ENCODE measurements at regions not wholly inside any gene's neighbourhood (a gene's known extent, or its start where the extent isn't known, plus 50 kb on each side); places are given as distances from the start of the nearest gene placed in this dataset.

DNA sequence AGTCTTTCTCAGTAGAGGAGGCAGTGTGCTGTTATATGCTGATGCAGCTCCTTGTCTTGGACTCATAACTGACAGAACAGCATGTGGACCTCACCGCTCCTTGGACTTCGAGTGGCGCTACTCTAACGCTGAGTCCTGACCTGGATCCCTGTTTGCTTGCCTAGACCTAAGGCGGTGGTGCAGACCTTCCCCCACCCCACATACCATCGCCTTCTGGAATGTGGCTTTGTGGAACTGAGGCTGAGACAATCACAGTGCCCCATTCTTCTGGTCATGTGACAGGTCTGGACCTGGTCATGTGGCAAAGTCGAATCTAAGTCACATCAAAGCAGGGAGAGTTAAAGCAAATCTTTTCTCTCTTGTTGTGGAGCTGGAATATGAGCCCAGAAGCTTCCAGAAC lies 190.7 kb upstream of the MKI67 start:
- no peak for DNase-seq (ENCODE audit: extremely low read depth in 1 of 4, low spot score in 3 of 4)
- intact Hi-C loops (cut with micrococcal nuclease) (no loop called here), in situ Hi-C loops (cut with MboI) (no loop called here)
- no peak overlapping the region for H3K9ac ChIP-seq (ENCODE audit: insufficient read depth in 1 of 2, low read depth in 2 of 2, low read length in 2 of 2)
- H3K9me3 ChIP-seq (replicated peaks; ENCODE audit: control insufficient read depth, insufficient read depth, low read depth, low read length): no peaks in the 10 kb centered on the region
- no peak overlapping the region for H3K4me3 ChIP-seq
- 0% methylated on average over 7 of the region's 7 CpGs for WGBS (ENCODE audit: insufficient coverage, low coverage, missing lambda C conversion rate)
- TF ChIP-seq LARP7 (IDR thresholded peaks at IDR 0.05) (no peak), YBX1 (IDR thresholded peaks at IDR 0.05) (no peak), ZNF699 (CRISPR knock-in tag; IDR thresholded peaks at IDR 0.05; ENCODE audit: insufficient replicate concordance) (no peak), GABPB2 (CRISPR knock-in tag; conservative IDR thresholded peaks at IDR 0.05) (no peak), ARID2 (IDR thresholded peaks at IDR 0.05) (no peak), HDAC3 (IDR thresholded peaks at IDR 0.05; ENCODE audit: borderline replicate concordance, partially characterized antibody) (no peak), KLF10 (CRISPR knock-in tag; IDR thresholded peaks at IDR 0.05) (no peak), ZNF384 (IDR thresholded peaks at IDR 0.05; ENCODE audit: low read depth, low read length) (no peak), CHD2 (IDR thresholded peaks at IDR 0.05; ENCODE audit: low read depth, low read length) (no peak), ZKSCAN1 (IDR thresholded peaks at IDR 0.05; ENCODE audit: low read depth, low read length) (no peak), SMARCA5 (IDR thresholded peaks at IDR 0.05) (no peak)
- H3K4me1 ChIP-seq (replicated peaks in 1 of 2; ENCODE audit: control insufficient read depth in 2 of 2, insufficient read depth in 2 of 2, low read length in 2 of 2): no peaks in the 10 kb centered on the region
- no peak for FAIRE-seq
- no peaks in the 10 kb centered on the region for H3K36me3 ChIP-seq (ENCODE audit: control insufficient read depth, insufficient read depth, low read length)
- H3K27ac ChIP-seq (ENCODE audit: extremely low read depth, low read depth, low read length): no peak overlapping the region
- no peaks in the 10 kb centered on the region for H3K9me1 ChIP-seq (ENCODE audit: control insufficient read depth, insufficient read depth, low read length)
- no peaks in the 10 kb centered on the region for H3K79me2 ChIP-seq (ENCODE audit: control insufficient read depth, insufficient read depth, low read length)
- no peaks in the 10 kb centered on the region for H4K20me1 ChIP-seq (replicated peaks; ENCODE audit: control insufficient read depth, insufficient read depth, low read length)
- ChIA-PET POLR2A (no interaction called here), CTCF (ENCODE audit: low intra/inter-chr PET ratio) (no interaction called here)
- no peak overlapping the region for H2AFZ ChIP-seq (ENCODE audit: low read depth, low read length)
- peaks cover 0 to 14% of the 10 kb centered on the region in 2 experiments; a peak in 3 of 5 replicates for H3K27me3 ChIP-seq (ENCODE audit: control insufficient read depth in 2 of 2, insufficient read depth in 2 of 2, low read length in 2 of 2)
- no peak for ATAC-seq
- BruUV-seq (replicated peaks): no TSS peak
- no peak overlapping the region for H3K4me2 ChIP-seq (ENCODE audit: insufficient read depth, low read length)

Data from K562 (cell line).